PC-9 (cell line): ENCODE measurements at regions not wholly inside any gene's neighbourhood (a gene's known extent, or its start where the extent isn't known, plus 50 kb on each side); places are given as distances from the start of the nearest gene placed in this dataset.

Experiments
- BruUV-seq: library from RNA; stranded (reverse); fragments of 400-500 nt; replicated peaks from 2 replicates; lab custom pipeline; 2021; lab: Mats Ljungman, UMichigan
- CTCF ChIA-PET: fragments of 300-600 bp; sonication (Branson Sonifier 250); formaldehyde crosslinking; loops from one replicate; lab custom pipeline; 2022; ENCODE audit warnings: antibody characterized with exemption; lab: Charles Lee
- POLR2A ChIA-PET: fragments of 300-600 bp; sonication (Branson Sonifier 250); formaldehyde crosslinking; loops from one replicate; lab custom pipeline; 2022; ENCODE audit warnings: antibody characterized with exemption; ENCODE audit not compliant: unreplicated experiment; lab: Charles Lee
- DNase-seq, 2 experiments: peaks; one replicate each; pipeline versions ENCODE4 v3.0.0 to v3.0.0-alpha.2; 2015 to 2022; ENCODE audit warnings: mixed read lengths in 1 of 2
- H2AFZ ChIP-seq: fragments of 200-600 bp; sonication (generic); 2 replicates; pipeline ENCODE4 v1.8.1; 2017; ENCODE audit warnings: antibody characterized with exemption
- H3F3A ChIP-seq: fragments of 200-600 bp; sonication (generic); 2 replicates; pipeline ENCODE4 v1.8.1; 2017; ENCODE audit warnings: antibody characterized with exemption, mild to moderate bottlenecking, low read depth; ENCODE audit not compliant: insufficient read depth
- H3K27ac ChIP-seq: fragments of 200-600 bp; sonication (generic); 2 replicates; pipeline ENCODE4 v1.6.1; 2016; ENCODE audit warnings: mixed run types
- H3K27me3 ChIP-seq: fragments of 200-600 bp; sonication (generic); 2 replicates; pipeline ENCODE4 v1.6.1; 2016; ENCODE audit warnings: low read depth, mixed run types; ENCODE audit not compliant: insufficient read depth
- H3K36me3 ChIP-seq: fragments of 200-600 bp; sonication (generic); 2 replicates; pipeline ENCODE4 v1.6.1; 2016; ENCODE audit warnings: low read depth, mixed run types
- H3K4me1 ChIP-seq: fragments of 200-600 bp; sonication (generic); replicated peaks from 2 replicates; pipeline ENCODE4 v1.6.1; 2016; ENCODE audit warnings: mixed run types; ENCODE audit not compliant: insufficient read depth
- H3K4me2 ChIP-seq: fragments of 200-600 bp; sonication (generic); 2 replicates; pipeline ENCODE4 v1.6.1; 2017; ENCODE audit warnings: mixed run types
- H3K4me3 ChIP-seq: fragments of 200-600 bp; sonication (generic); 2 replicates; pipeline ENCODE4 v1.6.1; 2016; ENCODE audit warnings: mixed run types
- H3K79me2 ChIP-seq: fragments of 200-600 bp; sonication (generic); 2 replicates; pipeline ENCODE4 v1.6.1; 2017; ENCODE audit warnings: low read depth, mixed run types
- H3K9me2 ChIP-seq: fragments of 200-600 bp; sonication (generic); 2 replicates; pipeline ENCODE4 v1.8.1; 2017; ENCODE audit warnings: mild to moderate bottlenecking; ENCODE audit not compliant: insufficient read depth
- H3K9me3 ChIP-seq: fragments of 200-600 bp; sonication (generic); 2 replicates; pipeline ENCODE4 v1.8.1; 2016; ENCODE audit warnings: low read depth; ENCODE audit not compliant: insufficient read depth
- H4K20me1 ChIP-seq: fragments of 200-600 bp; sonication (generic); 2 replicates; pipeline ENCODE4 v1.8.1; 2017; ENCODE audit not compliant: insufficient read depth
- CTCF ChIP-seq: fragments of 200-600 bp; sonication (generic); conservative IDR thresholded peaks from 2 replicates; pipeline ENCODE4 v1.6.1; 2017; ENCODE audit warnings: mixed run types, antibody characterized with exemption, mild to moderate bottlenecking, moderate library complexity
- EZH2 ChIP-seq: fragments of 200-600 bp; sonication (generic); IDR thresholded peaks from 2 replicates; pipeline ENCODE4 v1.8.0; 2017; ENCODE audit warnings: antibody characterized with exemption, low read depth
- intact Hi-C: fragments of 100-400 bp; cut with micrococcal nuclease; formaldehyde crosslinking; loops from one replicate; pipeline ENCODE4 v1.10.0; 2022; ENCODE audit not compliant: unreplicated experiment

GRCh38 chr5:125043781-125044391, 297.4 kb upstream of the ZNF608 start:
- TF ChIP-seq EZH2: no peak
- no peak for TF ChIP-seq CTCF
- Histone ChIP-seq H3K79me2 (no peaks in the 10 kb centered on the region), H4K20me1 (no peaks in the 10 kb centered on the region), H3K36me3 (no peaks in the 10 kb centered on the region), H3K4me3 (no peak overlapping the region), H3K9me2 (no peaks in the 10 kb centered on the region), H3K4me2 (0 out of 2 replicates have a peak overlapping the region, but pooled peaks have one; percentile 16), H3K9me3 (no peaks in the 10 kb centered on the region), H3K4me1 (peaks cover 20% of the 10 kb centered on the region), H3K27ac (no peak overlapping the region), H3K27me3 (no peaks in the 10 kb centered on the region), H3F3A (no peaks in the 10 kb centered on the region), H2AFZ (no peak overlapping the region)
- peak; percentile 11 to 83 for DNase-seq
- ChIA-PET POLR2A (no interaction called here), CTCF (no interaction called here)
- no TSS peak for BruUV-seq
- intact Hi-C loops: no loop called here

- ChIA-PET CTCF (no interaction called here), POLR2A (no interaction called here)
- H3K27ac ChIP-seq: no peak overlapping the region
- H3K4me1 ChIP-seq: peaks cover 20% of the 10 kb centered on the region
- DNase-seq: peak in 1 of 2 experiments; percentile 65
- TF ChIP-seq EZH2: no peak
- no peak for TF ChIP-seq CTCF
- H3K9me3 ChIP-seq: no peaks in the 10 kb centered on the region
- H3K4me2 ChIP-seq: 0 out of 2 replicates have a peak overlapping the region, but pooled peaks have one; percentile 16
- BruUV-seq: no TSS peak
- no peaks in the 10 kb centered on the region for H3K36me3 ChIP-seq
- H4K20me1 ChIP-seq: no peaks in the 10 kb centered on the region
- intact Hi-C loops: no loop called here
- no peak overlapping the region for H3K4me3 ChIP-seq
- H3K27me3 ChIP-seq: no peaks in the 10 kb centered on the region
- no peak overlapping the region for H2AFZ ChIP-seq
- H3K9me2 ChIP-seq: no peaks in the 10 kb centered on the region
- no peaks in the 10 kb centered on the region for H3K79me2 ChIP-seq
- H3F3A ChIP-seq: no peaks in the 10 kb centered on the region
Observed at GRCh38 chr5:125044491-125045282, 298.2 kb upstream of the ZNF608 start.

- H4K20me1 ChIP-seq: no peaks in the 10 kb centered on the region
- ChIA-PET POLR2A (no interaction called here), CTCF (no interaction called here)
- peaks cover 20% of the 10 kb centered on the region for H3K4me1 ChIP-seq
- H3K27me3 ChIP-seq: no peaks in the 10 kb centered on the region
- no peaks in the 10 kb centered on the region for H3K79me2 ChIP-seq
- TF ChIP-seq EZH2 (no peak), CTCF (no peak)
- H3K4me3 ChIP-seq: no peak overlapping the region
- no peaks in the 10 kb centered on the region for H3K36me3 ChIP-seq
- intact Hi-C loops: no loop called here
- no peak overlapping the region for H3K27ac ChIP-seq
- no peaks in the 10 kb centered on the region for H3K9me3 ChIP-seq
- DNase-seq: peak in 1 of 2 experiments; percentile 43
- no peak overlapping the region for H3K4me2 ChIP-seq
- H3K9me2 ChIP-seq: no peaks in the 10 kb centered on the region
- no TSS peak for BruUV-seq
- H2AFZ ChIP-seq: no peak overlapping the region
- no peaks in the 10 kb centered on the region for H3F3A ChIP-seq
Observed at GRCh38 chr5:125045646-125046045, 299.2 kb upstream of the ZNF608 start.
